WI38 (cell line): ENCODE measurements at regions not wholly inside any gene's neighbourhood (a gene's known extent, or its start where the extent isn't known, plus 50 kb on each side); places are given as distances from the start of the nearest gene placed in this dataset.

Experiments
- H3K4me3 ChIP-seq: 2 replicates; pipeline ENCODE4 v1.5.1; 2011; ENCODE audit warnings: low read depth, mild to moderate bottlenecking, control low read depth, low read length
- CTCF ChIP-seq: IDR thresholded peaks from 2 replicates; pipeline ENCODE4 v1.5.1; 2012; ENCODE audit warnings: low read depth, mild to moderate bottlenecking, control low read depth, low read length

GRCh38 chr9:71368157-71368556 is 246.7 kb upstream of the TRPM3 start:
- H3K4me3 ChIP-seq = no peak overlapping the region
- no peak for TF ChIP-seq CTCF

DNA sequence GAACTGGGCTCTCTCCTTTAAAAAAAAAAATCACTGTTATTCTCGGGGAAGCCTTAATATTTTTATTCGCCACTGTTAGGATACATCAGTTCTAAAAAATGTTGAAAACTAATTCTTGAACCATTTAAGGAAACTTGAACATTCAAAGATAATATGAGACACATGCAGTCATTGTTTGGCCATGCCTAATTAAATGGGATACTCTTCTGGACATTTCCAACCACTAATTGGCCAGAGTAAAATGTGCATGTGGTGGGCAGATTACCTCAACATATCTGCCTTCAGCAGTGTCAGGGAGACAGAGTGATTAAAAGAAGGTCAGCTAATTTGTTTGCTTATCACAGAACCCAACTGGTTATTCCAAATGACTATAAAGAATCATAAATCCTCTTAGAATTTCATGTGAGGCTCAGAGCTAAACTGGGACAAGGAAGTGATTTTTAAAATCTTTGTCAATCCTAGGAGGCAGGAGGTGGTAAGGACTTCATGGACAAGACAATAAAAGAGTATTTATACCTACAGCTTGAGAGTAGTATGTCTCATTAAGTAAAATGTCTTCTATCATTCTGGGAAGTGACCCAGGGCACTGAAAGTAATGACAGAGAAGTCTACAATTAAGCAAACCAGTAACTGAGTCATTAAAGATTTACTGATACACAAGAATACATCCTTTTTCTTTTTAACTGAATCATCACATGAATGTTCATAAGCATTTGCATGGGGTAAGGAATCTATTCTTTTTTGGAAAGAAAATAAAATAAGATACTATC is 242.9 kb upstream of the TRPM3 start:
- TF ChIP-seq CTCF = no peak
- H3K4me3 ChIP-seq = no peak overlapping the region

- H3K4me3 ChIP-seq = no peak overlapping the region
- TF ChIP-seq CTCF = no peak
Observed at GRCh38 chr9:71363286-71363961, 242.0 kb upstream of the TRPM3 start.

GRCh38 chr9:71361357-71361756 is 239.9 kb upstream of the TRPM3 start:
- no peak overlapping the region for H3K4me3 ChIP-seq
- TF ChIP-seq CTCF = no peak

- no peak for TF ChIP-seq CTCF
Observed at GRCh38 chr9:71357346-71357745, 235.9 kb upstream of the TRPM3 start.

GRCh38 chr9:71355884-71356283 is 234.5 kb upstream of the TRPM3 start:
- no peak for TF ChIP-seq CTCF
- H3K4me3 ChIP-seq = no peak overlapping the region

More at GRCh38 chr9:71357346-71357745, 235.9 kb upstream of the TRPM3 start:
- no peak overlapping the region for H3K4me3 ChIP-seq

GRCh38 chr9:71353720-71354119 is 232.3 kb upstream of the TRPM3 start:
- no peak overlapping the region for H3K4me3 ChIP-seq

More at GRCh38 chr9:71353720-71354119, 232.3 kb upstream of the TRPM3 start:
- TF ChIP-seq CTCF = no peak
